NCI-H1436 (cell line): ENCODE measurements at regions not wholly inside any gene's neighbourhood (a gene's known extent, or its start where the extent isn't known, plus 50 kb on each side); places are given as distances from the start of the nearest gene placed in this dataset.
"Not testable (repeated sequence)": the region's sequence is repeated elsewhere in the genome, so short reads cannot be mapped to it uniquely, and the experiment has no call there.

ENCODE experiments used
- DNase-seq: peaks from one replicate; lab custom pipeline; 2025; lab: John Stamatoyannopoulos, UW

DNA sequence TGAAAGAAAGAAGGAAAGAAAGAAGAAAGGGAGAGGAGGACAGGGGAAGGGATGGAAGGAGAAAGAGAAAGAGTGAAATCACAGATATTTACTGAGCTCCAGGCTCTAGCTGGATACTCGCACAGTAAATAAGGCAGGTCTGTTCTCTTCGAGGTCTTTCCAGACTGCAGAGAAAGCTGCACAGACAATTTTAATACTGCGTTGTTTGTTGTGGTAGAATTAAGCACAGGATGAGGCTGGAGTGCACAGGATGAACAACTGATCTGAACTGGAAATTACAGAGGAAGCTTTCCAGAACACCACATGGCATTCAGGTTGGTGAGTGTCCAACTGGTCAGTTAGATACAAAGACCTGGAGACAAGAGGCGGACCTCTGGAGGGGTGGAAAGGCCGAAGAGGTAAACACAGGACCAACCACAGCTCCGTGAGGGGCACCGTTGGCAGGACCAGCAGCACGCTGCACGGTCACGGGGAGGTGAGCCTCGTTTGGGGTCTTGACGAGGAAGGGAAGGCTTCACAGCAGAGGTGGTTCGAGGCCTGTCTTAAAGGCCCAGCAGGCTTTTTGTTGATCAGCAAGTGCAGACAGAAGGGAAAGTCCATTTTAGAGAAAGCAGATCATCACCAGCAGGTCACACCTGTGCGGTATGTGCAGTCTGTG, 121.7 kb downstream of the ATP6V0E2 start:
- DNase-seq, result not testable (repeated sequence)

DNA sequence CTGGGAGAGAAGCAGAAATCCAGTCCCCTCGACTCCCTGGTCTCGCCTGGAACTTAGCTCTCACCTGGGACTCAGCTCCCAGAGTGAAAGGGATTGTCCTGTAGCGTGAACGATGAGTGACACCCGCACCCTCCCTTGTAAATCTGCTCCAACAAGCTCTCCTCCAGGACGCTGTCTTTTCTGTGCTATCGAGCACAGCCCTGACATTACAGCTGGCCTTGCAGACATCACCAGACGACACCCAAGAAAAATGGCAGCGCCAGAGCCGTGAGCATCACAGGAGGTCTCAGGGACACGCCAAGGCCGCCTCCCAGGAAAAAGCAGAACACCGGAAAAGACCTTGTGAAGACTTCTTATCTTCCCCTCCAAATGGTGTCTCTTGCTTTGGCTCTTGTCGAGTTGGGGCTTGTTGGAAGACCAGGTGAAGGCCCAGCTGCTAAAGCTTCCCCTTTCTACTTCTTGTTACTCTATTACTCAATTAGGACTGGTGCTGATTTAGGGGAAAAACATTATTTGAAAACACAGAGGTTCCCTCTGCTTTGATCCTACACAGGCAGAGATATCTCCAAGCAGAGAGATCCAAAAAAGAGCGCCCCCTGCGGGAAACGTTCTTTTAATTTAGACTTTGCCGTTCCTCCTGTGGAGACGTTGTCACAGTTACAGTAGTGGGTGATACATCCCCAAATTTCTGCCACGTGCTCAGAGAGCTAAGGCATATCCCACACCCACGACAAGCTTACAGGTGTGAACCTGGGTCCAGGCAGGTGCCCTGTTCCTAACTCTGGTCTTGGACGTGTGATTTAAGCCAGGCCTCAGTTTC, 127.2 kb downstream of the ATP6V0E2 start:
- DNase-seq, result not testable (repeated sequence)

DNA sequence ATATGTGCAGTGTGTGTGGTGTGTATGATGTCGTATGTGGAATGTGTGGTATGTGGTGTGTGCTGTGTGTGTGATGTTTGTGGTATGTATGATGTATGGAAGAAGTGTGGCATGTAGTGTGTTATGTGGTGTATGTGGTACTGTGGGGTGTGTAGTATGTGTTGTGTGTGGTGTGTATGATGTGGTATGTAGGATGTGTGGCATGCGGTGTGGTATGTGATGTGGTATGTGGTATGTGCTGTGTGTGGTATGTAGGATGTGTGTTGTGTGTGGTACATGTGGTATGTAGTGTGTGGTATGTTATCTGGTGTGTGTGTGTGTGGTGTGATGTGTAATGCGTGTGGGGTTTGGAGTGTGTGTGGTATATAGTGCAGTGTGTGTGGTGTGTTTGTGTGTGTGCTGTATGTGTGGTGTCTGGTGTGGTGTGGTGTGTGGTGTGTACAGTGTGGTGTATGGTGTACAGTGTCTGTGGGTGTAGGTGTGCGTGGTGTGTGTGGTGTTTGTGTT, 129.6 kb downstream of the ATP6V0E2 start:
- no peak for DNase-seq

DNA sequence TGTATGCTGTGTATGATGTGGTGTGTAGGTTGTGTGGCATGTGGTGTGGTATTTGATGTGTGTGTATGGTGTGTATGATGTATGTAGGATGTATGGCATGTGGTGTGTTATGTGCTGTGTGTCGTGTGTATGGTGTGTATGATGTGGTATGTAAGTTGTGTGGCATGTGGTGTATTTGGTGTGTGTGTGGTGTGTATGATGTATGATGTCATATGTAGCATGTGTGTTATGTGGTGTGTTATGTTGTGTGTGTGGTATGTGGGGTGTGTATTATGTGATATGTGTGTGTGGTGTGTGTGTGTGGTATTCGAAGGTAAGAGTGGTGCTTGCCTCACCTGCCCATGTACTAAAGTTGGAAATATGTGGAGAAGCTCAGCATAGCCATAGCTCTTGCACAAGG, 130.2 kb downstream of the ATP6V0E2 start:
- not testable (repeated sequence) for DNase-seq

DNA sequence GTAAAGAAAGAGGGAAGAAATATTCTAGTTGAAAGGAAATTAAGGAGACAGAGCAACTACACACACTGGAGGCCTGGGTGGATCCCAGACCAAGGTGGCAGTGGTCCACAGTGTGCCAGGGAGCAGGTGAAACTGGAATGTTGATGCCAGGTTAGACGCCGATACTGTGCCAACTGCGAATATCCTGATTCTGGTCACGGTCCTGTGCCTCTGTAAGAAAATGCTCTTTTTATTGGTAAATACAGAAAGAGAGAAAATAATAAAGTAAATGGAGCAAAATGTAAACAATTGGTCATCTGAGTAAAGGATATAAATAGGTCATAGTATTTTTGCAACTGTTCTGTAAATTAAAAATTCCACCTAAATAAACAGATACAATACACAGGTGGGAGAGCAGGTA, 131.1 kb downstream of the ATP6V0E2 start:
- not testable (repeated sequence) for DNase-seq

DNA sequence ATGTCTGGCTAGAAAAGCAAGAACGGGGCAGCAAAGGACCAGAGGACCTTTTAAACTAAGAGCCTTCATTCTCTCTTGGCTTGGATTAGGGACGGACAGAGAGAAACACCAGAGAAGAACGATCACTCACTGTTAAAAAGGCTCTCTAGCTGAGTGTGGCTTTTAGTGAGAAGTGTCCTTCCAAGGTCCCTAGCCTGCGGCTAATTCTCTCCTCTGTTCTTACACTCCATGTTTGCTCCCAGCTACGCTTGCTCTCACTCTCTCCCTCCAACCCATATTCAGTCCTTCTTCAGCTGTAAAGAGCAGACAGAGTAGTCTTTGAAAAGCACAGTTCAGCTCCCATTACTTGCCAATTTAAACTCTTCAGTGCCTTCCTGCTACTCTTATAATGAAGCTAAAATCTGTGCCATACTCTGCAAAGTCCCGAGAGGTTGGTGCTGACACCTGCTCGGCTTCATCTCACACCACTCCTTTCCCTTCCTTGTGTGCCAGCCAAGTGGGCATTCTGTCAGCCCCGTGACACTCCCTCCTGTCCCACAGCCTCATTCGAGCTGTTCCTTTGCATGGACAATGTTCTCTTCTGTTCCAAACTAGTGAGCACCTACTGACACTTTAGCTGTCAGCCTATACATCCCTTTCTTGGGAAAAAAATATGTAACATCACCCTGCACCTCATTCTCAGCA, 136.0 kb downstream of the ATP6V0E2 start:
- DNase-seq, result peak; percentile 5

DNA sequence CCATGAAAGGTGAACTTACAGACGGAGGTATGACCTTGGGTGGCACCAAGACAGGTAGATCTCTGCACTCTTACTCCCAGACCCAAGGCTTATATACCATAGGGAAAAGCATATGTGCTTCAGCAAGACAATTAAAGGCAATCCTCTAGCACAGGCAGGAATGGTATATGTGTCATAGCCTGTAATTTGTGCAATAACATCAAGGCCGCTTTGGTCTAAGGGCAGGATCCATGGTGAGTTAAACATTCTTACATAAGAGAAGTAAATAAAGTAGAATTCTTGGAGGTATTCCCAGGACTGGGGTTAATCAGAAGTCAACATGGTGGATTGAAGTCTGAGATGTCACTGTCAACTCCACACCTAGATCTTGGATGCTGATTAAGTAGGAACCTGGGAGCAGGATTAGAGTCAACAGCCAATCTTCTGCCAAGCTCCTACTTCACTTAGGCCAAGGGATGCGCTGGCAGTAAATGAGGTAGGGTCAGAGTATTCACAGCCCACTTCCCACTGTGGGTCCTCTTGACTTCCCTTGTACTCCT, 143.0 kb downstream of the ATP6V0E2 start:
- not testable (repeated sequence) for DNase-seq

DNA sequence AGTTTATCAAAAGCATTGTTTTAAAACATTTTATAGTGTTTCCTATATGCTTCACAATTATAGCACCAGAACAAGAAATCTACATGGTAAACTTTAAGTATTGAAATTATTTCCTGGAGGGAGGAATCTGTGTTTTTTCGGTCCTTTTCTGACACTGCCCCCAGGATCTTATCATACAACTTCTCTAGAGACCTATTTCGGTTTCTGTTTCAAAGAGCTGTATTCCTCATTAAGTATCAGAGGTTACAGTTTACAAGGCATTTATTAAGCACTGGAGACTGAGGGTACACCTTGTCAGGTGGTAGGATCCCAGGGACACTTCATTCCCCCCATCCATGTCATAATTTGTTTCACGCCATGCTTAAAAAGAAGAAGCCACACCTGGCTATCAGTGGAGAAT, 146.4 kb downstream of the ATP6V0E2 start:
- DNase-seq, result not testable (repeated sequence)

DNA sequence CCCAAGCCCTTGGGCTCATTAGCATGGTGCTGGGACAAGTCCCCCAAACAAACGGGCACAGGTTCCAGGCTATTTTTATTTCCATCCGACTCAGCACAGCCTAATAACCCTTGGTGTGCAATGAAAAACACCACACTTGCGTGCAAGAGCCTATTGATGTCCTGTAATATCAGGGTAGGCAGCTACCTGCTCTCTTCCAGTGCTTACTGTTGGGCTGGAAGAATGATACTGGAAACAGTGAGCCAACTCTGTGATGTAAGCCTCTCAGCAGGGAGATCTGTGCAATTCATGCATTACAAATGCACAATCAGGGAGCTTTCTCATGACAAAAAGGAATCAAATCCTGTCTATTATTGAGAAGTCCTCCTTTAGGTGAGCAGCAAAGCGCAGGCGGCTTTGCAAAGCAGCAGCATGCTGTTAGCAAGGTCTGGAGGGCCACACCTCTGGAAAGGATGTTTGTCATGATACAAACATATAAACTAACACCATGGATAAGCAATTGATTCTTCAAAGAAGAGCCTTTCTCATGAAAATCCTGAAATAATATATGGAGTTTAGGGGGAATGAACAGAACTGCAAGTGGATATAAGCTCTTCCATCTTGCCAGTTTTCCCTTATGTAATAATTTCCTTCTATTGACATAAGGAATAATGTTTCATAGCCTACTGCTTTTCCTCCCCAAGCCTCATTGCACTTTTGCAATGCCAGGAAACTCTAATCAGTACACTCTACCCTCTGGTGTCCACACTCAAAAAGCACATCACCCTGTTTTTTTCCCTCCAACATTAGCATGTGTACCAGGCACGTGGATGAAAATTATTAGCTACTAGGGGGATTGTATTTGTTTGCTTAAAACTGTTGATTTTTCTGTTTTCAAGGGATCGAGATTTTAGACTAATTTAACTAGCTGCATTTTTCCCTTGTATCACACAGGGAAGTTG, 151.1 kb downstream of the ATP6V0E2 start:
- DNase-seq, result not testable (repeated sequence)

DNA sequence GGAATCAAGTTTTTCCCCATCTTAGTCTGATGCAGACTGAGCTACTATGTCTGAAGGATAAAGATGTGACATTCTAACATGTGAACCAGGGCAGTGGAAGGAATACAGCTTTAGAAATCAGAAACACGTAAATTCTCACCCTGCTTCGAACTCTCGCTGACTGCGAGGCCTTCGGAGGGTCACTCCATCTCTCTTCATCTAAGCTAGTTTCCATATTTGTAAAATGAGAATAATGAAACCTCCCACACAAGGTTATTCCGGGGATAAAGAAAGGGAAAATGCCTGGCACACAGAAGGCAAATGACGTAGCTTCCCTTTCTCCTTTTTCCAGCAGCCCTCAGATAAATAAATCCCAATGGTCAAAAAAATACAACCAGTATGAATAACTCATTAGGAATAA, 152.0 kb downstream of the ATP6V0E2 start:
- not testable (repeated sequence) for DNase-seq

DNA sequence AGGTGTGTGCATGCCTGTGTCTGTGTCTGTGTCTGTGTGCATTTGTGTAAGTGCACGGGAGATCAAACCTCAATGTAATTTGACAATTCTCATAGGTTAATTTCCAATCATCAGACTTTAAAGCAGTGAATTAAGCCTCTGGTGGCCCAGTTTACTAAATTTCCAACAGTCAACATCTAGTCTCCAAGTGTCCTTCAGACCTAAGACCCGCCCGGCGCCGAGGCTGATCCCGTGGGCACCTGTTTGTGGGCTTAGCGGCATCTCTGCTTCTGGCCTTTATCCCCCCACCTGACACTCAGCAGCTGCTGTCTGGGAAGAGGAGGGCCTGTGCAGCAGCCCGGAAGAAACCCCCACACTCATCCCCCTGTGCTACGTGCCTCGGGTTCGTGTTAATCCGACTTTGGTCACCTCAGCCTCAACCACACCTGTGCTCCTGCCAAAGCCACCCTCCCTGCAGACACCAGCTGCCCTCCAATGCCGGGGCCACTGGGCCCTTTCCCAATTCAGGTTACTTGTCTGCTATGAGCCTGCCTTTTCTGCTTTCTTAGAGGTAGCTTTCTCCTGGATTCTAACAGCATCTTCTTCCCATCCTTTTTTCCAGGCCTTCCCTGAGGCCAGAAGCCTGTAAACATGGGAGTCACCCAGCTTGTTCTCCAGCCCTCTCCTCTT, 154.7 kb downstream of the ATP6V0E2 start:
- not testable (repeated sequence) for DNase-seq

DNA sequence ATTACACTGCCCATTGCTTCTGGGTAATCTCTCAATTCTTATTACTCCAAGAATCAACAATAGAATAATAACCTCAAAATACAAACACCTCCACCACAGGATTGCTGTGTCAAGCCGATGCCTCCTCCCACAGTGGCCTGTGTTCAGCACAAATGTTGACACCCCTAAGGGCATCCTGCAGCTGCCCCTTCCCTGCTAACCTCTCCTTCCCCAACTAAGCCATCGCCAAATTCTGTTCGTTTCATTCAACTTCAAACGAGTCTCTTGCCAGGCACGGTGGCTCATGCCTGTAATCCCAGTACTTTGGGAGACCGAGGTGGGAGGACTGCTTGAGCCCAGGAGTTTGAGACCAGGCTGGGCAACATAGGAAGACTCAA, 155.2 kb downstream of the ATP6V0E2 start:
- not testable (repeated sequence) for DNase-seq

DNA sequence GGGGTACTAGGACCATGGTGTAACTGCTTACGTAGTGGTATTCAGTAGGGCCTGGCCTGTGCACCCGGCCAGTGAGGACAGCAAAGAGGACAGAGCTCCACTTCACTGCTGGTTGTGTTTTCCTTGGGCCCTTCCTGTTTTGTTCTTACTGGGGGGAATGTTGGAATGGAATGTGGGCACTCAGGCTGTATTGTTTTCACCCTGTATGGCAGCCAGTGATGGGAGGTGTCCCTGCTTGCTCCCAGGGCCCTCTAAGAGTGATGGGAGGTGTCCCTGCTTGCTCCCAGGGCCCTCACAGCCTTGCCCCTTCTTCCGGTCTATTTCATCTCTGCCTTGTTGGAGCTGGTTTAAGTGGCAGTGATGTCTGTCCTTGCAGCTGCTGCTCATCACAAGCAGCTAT, 158.0 kb downstream of the ATP6V0E2 start:
- not testable (repeated sequence) for DNase-seq

DNA sequence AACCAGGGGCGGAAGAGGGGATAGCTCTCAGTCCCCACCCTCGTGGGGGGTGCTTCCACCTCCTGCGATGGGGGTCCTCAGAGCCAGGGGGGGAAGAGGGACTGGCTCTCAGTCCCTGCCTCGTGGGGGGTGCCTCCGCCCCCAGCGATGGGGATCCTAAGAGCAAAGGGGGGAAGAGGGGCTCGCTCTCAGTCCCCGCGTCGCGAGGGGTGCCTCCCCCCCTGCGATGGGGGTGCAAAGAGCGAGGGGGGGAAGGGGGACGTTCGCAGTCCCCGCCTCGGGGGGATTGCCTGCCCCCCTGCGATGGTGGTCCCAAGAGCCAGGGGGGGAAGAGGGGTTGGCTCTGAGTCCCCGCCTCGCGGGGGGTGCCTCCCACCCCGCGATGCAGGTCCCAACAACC, 159.9 kb downstream of the ATP6V0E2 start:
- DNase-seq, result not testable (repeated sequence)

DNA sequence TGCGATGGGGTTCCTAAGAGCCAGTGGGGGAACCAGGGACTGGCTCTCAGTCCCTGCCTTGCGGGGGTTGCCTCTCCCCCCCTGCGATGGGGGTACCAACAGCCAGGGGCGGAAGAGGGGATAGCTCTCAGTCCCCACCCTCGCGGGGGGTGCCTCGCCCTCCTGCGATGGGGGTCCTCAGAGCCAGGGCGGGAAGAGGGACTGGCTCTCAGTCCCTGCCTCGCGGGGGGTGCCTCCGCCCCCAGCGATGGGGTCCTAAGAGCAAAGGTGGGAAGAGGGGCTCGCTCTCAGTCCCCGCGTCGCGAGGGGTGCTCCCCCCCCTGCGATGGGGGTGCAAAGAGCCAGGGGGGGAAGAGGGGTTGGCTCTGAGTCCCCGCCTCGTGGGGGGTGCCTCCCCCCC, 162.0 kb downstream of the ATP6V0E2 start:
- DNase-seq, result not testable (repeated sequence)

DNA sequence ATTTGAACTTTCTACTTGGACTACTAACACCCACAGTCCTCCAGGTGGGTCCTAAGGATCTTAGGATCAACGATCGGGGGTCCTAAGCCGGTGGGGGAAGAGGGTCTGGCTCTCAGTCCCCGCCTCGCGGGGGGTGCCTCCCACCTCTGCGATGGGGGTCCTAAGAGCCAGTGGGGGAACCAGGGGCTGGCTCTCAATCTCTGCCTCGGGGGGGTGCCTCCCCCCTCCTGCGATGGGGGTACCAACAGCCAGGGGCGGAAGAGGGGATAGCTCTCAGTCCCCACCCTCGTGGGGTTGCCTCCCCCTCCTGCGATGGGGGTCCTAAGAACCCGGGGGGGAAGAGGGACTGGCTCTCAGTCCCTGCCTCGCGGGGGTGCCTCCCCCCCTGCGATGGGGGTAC, 165.3 kb downstream of the ATP6V0E2 start:
- not testable (repeated sequence) for DNase-seq

DNA sequence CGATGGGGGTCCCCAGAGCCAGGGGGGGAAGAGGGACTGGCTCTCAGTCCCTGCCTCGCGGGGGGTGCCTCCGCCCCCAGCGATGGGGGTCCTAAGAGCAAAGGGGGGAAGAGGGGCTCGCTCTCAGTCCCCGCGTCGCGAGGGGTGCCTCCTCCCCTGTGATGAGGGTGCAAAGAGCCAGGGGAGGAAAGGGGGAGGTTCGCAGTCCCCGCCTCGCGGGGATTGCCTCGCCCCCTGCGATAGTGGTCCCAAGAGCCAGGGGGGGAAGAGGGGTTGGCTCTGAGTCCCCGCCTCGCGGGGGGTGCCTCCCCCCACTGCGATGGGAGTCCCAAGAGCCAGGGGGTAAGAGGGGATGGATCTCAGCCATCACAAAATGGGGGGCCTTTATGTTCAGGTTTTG, 168.5 kb downstream of the ATP6V0E2 start:
- not testable (repeated sequence) for DNase-seq

DNA sequence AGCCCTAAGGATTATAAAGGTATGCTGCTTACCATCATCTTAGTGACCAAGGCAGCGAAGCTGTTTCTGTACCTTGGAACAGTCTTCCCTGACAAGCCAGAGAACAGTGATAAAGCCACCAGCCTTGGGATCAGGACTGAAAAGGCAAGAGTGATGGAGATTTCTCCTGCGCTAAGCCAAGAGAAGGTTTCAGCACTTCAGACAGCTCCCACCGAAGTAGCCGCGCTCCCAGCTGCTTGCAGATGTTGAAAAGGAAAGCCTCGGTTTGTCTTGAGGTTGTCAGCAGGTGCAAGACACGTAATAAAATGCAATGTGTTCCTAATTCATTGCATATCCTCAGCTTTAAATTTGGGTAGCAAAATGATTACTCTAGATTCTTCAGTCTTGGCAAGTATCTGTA, 171.0 kb downstream of the ATP6V0E2 start:
- not testable (repeated sequence) for DNase-seq

DNA sequence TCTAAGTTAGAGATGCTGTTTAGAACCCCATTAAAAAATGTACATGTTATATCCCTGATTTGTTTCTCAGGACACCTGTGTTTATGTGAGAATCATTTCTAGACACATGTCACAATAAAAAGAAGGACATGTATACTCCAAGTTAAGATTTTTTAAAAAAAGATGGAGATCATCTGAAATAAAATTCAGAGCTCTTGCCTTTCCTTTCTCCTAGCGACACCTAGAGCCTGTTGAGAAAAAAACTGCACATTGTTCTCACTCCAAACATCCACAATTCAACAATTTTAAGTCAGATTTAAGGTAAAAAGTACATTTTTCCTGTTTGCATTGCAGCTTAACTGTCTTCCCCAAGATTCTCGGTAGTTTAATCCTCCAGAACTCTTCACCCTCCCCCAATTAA, 171.8 kb downstream of the ATP6V0E2 start:
- not testable (repeated sequence) for DNase-seq
